ENCODE measurements at regions not wholly inside any gene's neighbourhood (a gene's known extent, or its start where the extent isn't known, plus 50 kb on each side); places are given as distances from the start of the nearest gene placed in this dataset.

DNA sequence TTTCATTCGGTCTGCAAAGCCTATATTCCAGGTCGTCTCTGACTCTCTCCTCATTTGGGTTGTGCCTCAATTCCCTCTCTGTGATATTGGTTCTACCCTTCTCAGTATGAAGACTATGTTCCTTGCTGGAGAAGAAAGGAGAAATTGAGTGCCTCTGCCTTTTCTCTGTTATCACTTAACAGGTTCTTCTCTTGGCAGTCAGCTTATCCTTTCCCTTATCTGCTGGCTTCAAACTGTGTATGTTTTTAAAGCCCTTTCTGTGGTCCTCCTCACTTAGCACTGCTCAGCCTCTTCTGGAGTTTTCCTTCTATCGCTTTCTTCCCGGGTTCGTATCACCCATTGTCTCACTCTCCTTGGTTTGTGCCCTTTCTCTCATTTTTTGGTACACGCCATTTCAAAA lies 65.3 kb upstream of the FSTL1 start:
- H3K79me2 ChIP-seq (ENCODE audit: control insufficient read depth, insufficient read depth, low read length): no peaks in the 10 kb centered on the region
- H3K27ac ChIP-seq (ENCODE audit: insufficient read depth, low read length): no peak overlapping the region
- no peak for TF ChIP-seq EZH2 (IDR thresholded peaks at IDR 0.05; ENCODE audit: low read length, missing control alignments)
- TF ChIP-seq, protein P1, sequence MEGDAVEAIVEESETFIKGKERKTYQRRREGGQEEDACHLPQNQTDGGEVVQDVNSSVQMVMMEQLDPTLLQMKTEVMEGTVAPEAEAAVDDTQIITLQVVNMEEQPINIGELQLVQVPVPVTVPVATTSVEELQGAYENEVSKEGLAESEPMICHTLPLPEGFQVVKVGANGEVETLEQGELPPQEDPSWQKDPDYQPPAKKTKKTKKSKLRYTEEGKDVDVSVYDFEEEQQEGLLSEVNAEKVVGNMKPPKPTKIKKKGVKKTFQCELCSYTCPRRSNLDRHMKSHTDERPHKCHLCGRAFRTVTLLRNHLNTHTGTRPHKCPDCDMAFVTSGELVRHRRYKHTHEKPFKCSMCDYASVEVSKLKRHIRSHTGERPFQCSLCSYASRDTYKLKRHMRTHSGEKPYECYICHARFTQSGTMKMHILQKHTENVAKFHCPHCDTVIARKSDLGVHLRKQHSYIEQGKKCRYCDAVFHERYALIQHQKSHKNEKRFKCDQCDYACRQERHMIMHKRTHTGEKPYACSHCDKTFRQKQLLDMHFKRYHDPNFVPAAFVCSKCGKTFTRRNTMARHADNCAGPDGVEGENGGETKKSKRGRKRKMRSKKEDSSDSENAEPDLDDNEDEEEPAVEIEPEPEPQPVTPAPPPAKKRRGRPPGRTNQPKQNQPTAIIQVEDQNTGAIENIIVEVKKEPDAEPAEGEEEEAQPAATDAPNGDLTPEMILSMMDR (conservative IDR thresholded peaks at IDR 0.05 in 1 of 2, IDR thresholded peaks at IDR 0.05 in 1 of 2; ENCODE audit: low read depth in 1 of 2, low read length in 2 of 2): no peak
- H3K9me3 ChIP-seq (ENCODE audit: control insufficient read depth, insufficient read depth, low read depth, low read length): no peaks in the 10 kb centered on the region
- no peak overlapping the region for H3K4me3 ChIP-seq (replicated peaks in 1 of 4; ENCODE audit: control extremely low read depth in 1 of 4, insufficient read depth in 1 of 4, low read depth in 3 of 4, low read length in 4 of 4)
- no peaks in the 10 kb centered on the region for H4K20me1 ChIP-seq (ENCODE audit: control insufficient read depth, extremely low read depth, insufficient read depth, low read length)
- no peak overlapping the region for H3K9ac ChIP-seq (ENCODE audit: insufficient read depth, low read length)
- H3K36me3 ChIP-seq (ENCODE audit: control insufficient read depth, insufficient read depth, low read length): no peaks in the 10 kb centered on the region
- no peak overlapping the region for H2AFZ ChIP-seq (ENCODE audit: low read length)
- no peaks in the 10 kb centered on the region for H3K4me1 ChIP-seq (ENCODE audit: control insufficient read depth, extremely low read depth, insufficient read depth, low read length)
- H3K4me2 ChIP-seq (ENCODE audit: extremely low read depth, insufficient read depth, low read length): no peak overlapping the region
- DNase-seq (ENCODE audit: low read depth in 2 of 2): no peak
- H3K27me3 ChIP-seq (ENCODE audit: control insufficient read depth, insufficient read depth, low read length): peaks cover 2% of the 10 kb centered on the region

DNA sequence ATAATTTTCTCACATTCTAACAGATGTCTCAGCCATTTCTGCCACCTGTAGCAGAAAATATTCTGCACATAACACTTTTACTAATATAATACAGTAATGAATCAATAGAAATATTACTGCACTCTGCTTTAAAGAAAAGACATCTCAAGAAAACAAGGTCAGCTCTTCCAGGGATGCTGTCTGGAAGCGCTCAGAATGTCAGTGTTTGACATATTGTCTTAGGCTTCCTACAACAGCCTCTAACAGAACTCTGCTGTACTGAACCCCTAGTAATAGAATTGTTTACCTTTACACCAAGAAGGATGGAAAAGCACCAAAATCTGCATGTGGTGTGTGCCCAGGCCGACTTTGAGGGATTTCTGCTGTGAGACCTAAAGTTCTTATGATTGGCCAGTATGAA lies 61.9 kb upstream of the FSTL1 start:
- H3K27ac ChIP-seq (ENCODE audit: insufficient read depth, low read length): no peak overlapping the region
- H3K4me3 ChIP-seq (replicated peaks in 1 of 4; ENCODE audit: control extremely low read depth in 1 of 4, insufficient read depth in 1 of 4, low read depth in 3 of 4, low read length in 4 of 4): no peak overlapping the region
- no peaks in the 10 kb centered on the region for H3K4me1 ChIP-seq (ENCODE audit: control insufficient read depth, extremely low read depth, insufficient read depth, low read length)
- no peaks in the 10 kb centered on the region for H3K9me3 ChIP-seq (ENCODE audit: control insufficient read depth, insufficient read depth, low read depth, low read length)
- no peaks in the 10 kb centered on the region for H3K36me3 ChIP-seq (ENCODE audit: control insufficient read depth, insufficient read depth, low read length)
- no peaks in the 10 kb centered on the region for H3K79me2 ChIP-seq (ENCODE audit: control insufficient read depth, insufficient read depth, low read length)
- no peak for DNase-seq (ENCODE audit: low read depth in 2 of 2)
- no peak for TF ChIP-seq EZH2 (IDR thresholded peaks at IDR 0.05; ENCODE audit: low read length, missing control alignments)
- TF ChIP-seq, protein P1 (conservative IDR thresholded peaks at IDR 0.05 in 1 of 2, IDR thresholded peaks at IDR 0.05 in 1 of 2; ENCODE audit: low read depth in 1 of 2, low read length in 2 of 2): no peak
- no peak overlapping the region for H3K9ac ChIP-seq (ENCODE audit: insufficient read depth, low read length)
- H3K27me3 ChIP-seq (ENCODE audit: control insufficient read depth, insufficient read depth, low read length): no peaks in the 10 kb centered on the region
- H2AFZ ChIP-seq (ENCODE audit: low read length): no peak overlapping the region
- H4K20me1 ChIP-seq (ENCODE audit: control insufficient read depth, extremely low read depth, insufficient read depth, low read length): no peaks in the 10 kb centered on the region
- no peak overlapping the region for H3K4me2 ChIP-seq (ENCODE audit: extremely low read depth, insufficient read depth, low read length)

DNA sequence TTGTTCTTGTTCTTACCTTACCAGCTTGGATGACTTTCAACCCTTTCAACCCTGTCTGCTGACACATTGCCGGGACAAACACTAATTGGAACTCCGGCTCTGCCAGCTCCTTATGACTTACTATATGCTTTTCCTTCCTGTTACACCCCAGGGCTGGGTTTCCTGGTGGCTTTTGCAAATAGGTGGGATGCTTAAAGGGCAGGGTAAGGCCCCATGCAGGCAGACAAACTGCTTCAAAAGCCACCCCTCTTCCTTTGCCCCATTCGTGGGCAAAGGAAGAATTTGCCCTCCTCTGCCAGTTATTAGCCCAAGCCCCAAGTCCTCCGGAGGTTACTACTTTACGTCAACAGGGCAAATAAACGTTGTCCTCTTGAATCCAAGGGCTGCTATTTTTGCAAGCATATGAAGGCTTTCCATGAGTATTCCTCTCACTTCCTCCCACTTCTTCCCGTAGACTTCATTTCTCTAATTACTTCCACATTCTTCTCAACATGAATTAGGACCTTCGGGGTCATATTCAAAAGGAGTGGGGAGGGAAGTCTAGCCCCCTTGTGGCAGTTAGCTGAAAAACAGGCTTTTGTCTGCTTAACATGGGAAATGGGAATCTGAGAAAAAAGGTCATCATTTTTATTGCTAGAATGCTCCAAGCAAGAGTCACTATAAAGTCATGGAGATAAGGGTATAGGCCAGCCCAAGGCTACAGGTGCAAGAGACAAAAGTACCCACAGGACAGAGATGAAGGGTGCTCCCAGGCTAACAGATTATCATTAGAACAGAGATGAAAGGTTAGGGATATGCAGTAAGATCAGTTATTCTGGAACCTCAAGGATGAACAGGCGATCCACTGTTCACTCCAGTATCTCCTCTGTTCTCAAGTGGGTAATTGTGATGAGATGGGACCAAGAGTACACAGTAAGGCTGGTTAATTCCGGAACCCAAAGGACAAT lies 56.3 kb upstream of the FSTL1 start:
- no peak overlapping the region for H3K9ac ChIP-seq (ENCODE audit: insufficient read depth, low read length)
- no peaks in the 10 kb centered on the region for H3K79me2 ChIP-seq (ENCODE audit: control insufficient read depth, insufficient read depth, low read length)
- peak; percentile 53 to 63 for DNase-seq (ENCODE audit: low read depth in 2 of 2)
- no peaks in the 10 kb centered on the region for H4K20me1 ChIP-seq (ENCODE audit: control insufficient read depth, extremely low read depth, insufficient read depth, low read length)
- no peak for TF ChIP-seq EZH2 (IDR thresholded peaks at IDR 0.05; ENCODE audit: low read length, missing control alignments)
- TF ChIP-seq, protein P1 (conservative IDR thresholded peaks at IDR 0.05 in 1 of 2, IDR thresholded peaks at IDR 0.05 in 1 of 2; ENCODE audit: low read depth in 1 of 2, low read length in 2 of 2): peak; percentile 80 to 85
- no peak overlapping the region for H2AFZ ChIP-seq (ENCODE audit: low read length)
- H3K9me3 ChIP-seq (ENCODE audit: control insufficient read depth, insufficient read depth, low read depth, low read length): no peaks in the 10 kb centered on the region
- H3K36me3 ChIP-seq (ENCODE audit: control insufficient read depth, insufficient read depth, low read length): no peaks in the 10 kb centered on the region
- H3K4me3 ChIP-seq (replicated peaks in 1 of 4; ENCODE audit: control extremely low read depth in 1 of 4, insufficient read depth in 1 of 4, low read depth in 3 of 4, low read length in 4 of 4): no peak overlapping the region
- no peak overlapping the region for H3K27ac ChIP-seq (ENCODE audit: insufficient read depth, low read length)
- no peak overlapping the region for H3K4me2 ChIP-seq (ENCODE audit: extremely low read depth, insufficient read depth, low read length)
- peaks cover 10% of the 10 kb centered on the region for H3K4me1 ChIP-seq (ENCODE audit: control insufficient read depth, extremely low read depth, insufficient read depth, low read length)
- H3K27me3 ChIP-seq (ENCODE audit: control insufficient read depth, insufficient read depth, low read length): no peaks in the 10 kb centered on the region

Measured in fibroblast of lung (primary cell).